ENCODE measurements at regions not wholly inside any gene's neighbourhood (a gene's known extent, or its start where the extent isn't known, plus 50 kb on each side); places are given as distances from the start of the nearest gene placed in this dataset.

GRCh38 chr2:66675591-66675990 lies 240.7 kb downstream of the MEIS1 start:
- DNase-seq (ENCODE audit: low read depth in 1 of 2, low spot score in 1 of 2) = no peak
- in situ Hi-C loops (cut with HindIII; ENCODE audit: low pct_unique_long_range_greater_than_20kb, low sequenced_read_pairs) = no loop called here
- TF ChIP-seq JUND (IDR thresholded peaks at IDR 0.05; ENCODE audit: low read depth) = no peak

- no peak for DNase-seq (ENCODE audit: low read depth in 1 of 2, low spot score in 1 of 2)
- no peak for TF ChIP-seq JUND (IDR thresholded peaks at IDR 0.05; ENCODE audit: low read depth)
- in situ Hi-C loops (cut with HindIII; ENCODE audit: low pct_unique_long_range_greater_than_20kb, low sequenced_read_pairs) = no loop called here
Measured at GRCh38 chr2:66679442-66679841, 244.5 kb downstream of the MEIS1 start.

GRCh38 chr2:66682476-66682875 lies 247.6 kb downstream of the MEIS1 start:
- TF ChIP-seq JUND (IDR thresholded peaks at IDR 0.05; ENCODE audit: low read depth) = no peak
- in situ Hi-C loops (cut with HindIII; ENCODE audit: low pct_unique_long_range_greater_than_20kb, low sequenced_read_pairs) = no loop called here
- no peak for DNase-seq (ENCODE audit: low read depth in 1 of 2, low spot score in 1 of 2)

DNA sequence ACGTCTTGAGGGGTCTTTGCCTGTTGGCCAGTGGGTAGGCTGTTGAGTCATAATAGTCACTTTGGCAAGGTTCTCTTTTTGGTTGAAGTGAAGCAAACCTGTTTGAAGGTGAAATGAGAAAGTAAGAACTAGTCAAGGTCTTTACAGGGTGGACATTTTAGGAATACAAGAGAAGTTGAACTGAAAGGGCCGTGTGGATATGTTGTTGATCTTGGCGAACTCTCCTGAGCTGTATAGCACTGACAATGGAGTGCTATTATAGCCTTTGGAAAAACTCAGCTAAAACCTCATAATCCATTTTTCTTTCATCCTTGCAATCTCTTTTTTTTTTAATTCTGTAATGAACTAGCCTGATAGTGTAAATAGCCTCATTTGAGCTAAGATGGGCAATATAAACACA lies 248.1 kb downstream of the MEIS1 start:
- no peak for DNase-seq (ENCODE audit: low read depth in 1 of 2, low spot score in 1 of 2)
- in situ Hi-C loops (cut with HindIII; ENCODE audit: low pct_unique_long_range_greater_than_20kb, low sequenced_read_pairs) = no loop called here
- TF ChIP-seq JUND (IDR thresholded peaks at IDR 0.05; ENCODE audit: low read depth) = no peak

DNA sequence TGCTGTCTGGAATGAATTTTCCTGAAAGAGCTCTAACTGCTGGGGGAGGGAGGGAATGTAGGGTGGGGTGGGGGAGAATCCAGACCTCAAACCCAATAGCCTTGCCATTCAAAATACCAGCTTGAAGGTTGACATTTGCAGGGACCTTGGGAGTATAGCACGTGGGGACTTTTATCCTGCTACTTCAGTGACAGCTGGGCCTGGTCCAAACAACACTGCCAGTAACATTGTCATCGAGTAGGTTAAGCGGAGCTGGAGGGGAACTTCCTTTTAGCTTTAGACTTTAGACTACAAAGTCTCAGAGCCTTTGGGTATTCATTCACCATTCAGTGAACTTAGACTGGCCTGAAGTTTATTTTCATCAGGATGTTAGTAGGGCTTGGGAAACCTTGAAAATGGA lies 248.7 kb downstream of the MEIS1 start:
- no peak for TF ChIP-seq JUND (IDR thresholded peaks at IDR 0.05; ENCODE audit: low read depth)
- in situ Hi-C loops (cut with HindIII; ENCODE audit: low pct_unique_long_range_greater_than_20kb, low sequenced_read_pairs) = no loop called here
- no peak for DNase-seq (ENCODE audit: low read depth in 1 of 2, low spot score in 1 of 2)

DNA sequence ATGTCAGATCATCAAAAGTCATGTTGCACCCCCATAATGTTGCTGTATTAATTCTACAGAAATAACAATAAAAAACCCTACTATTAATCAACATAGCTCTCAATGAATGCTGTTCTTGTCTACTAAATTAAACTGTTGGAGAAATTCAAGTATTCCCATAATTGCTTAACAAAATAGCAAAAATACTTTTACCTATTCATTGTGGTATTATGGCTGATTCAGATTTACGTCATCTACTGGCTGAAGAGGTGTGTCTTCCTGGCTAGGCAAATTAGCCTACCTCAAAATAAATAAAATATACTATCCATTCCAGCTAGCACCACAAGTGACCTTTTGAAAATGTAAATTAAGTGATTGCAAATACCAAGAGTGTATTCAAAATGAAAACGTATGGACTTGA lies 249.4 kb downstream of the MEIS1 start:
- TF ChIP-seq JUND (IDR thresholded peaks at IDR 0.05; ENCODE audit: low read depth) = no peak
- in situ Hi-C loops (cut with HindIII; ENCODE audit: low pct_unique_long_range_greater_than_20kb, low sequenced_read_pairs) = no loop called here
- no peak for DNase-seq (ENCODE audit: low read depth in 1 of 2, low spot score in 1 of 2)

DNA sequence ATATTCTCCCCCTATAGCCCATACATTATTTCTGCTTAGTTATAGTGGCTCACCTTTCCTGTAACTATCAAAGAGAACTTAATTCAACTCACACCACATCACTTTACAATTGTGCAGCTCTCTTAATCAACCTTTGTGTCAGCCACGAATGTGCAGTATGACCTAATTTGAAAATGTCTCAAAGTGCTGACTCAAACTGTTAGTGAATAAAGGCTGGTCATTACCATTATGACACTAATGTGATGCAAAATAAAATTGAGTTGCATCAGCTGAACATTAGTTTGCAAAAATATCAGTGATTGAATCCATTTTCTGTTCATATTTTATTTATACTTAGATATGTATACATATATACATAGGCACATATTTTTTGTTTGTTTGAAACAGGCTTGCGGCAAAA lies 251.8 kb downstream of the MEIS1 start:
- DNase-seq (ENCODE audit: low read depth in 1 of 2, low spot score in 1 of 2) = no peak
- TF ChIP-seq JUND (IDR thresholded peaks at IDR 0.05; ENCODE audit: low read depth) = no peak
- in situ Hi-C loops (cut with HindIII; ENCODE audit: low pct_unique_long_range_greater_than_20kb, low sequenced_read_pairs) = no loop called here

GRCh38 chr2:66688951-66689350 lies 254.0 kb downstream of the MEIS1 start:
- no peak for DNase-seq (ENCODE audit: low read depth in 1 of 2, low spot score in 1 of 2)
- in situ Hi-C loops (cut with HindIII; ENCODE audit: low pct_unique_long_range_greater_than_20kb, low sequenced_read_pairs) = no loop called here
- TF ChIP-seq JUND (IDR thresholded peaks at IDR 0.05; ENCODE audit: low read depth) = no peak

DNA sequence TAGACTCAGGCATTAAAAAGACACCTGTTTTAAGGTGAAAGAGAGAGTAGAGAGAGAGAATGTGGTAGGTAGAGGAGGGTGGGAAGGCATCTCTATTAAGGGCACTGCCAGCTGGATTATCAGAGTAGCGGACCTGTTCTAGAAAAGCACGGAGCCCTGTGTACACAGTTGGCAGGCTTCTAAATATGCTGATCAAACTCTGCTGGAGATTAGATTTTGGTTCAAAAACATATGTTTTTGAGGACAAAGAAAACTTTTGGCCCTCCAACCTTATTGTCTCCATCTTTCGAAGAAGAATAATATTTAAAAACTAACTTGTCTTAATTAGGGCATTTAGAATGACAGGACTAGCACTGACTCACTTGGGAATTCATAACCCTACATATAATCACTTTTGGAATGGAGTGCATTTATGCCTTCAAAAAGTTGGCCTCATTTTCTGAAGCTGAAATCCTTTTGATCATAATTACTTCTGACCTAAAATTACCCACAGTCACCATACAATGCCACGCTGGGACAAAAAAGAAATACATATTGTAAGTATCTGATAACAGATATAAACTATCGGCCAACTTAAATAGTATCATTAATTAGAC lies 254.6 kb downstream of the MEIS1 start:
- no peak for DNase-seq (ENCODE audit: low read depth in 1 of 2, low spot score in 1 of 2)
- TF ChIP-seq JUND (IDR thresholded peaks at IDR 0.05; ENCODE audit: low read depth) = no peak
- in situ Hi-C loops (cut with HindIII; ENCODE audit: low pct_unique_long_range_greater_than_20kb, low sequenced_read_pairs) = no loop called here

DNA sequence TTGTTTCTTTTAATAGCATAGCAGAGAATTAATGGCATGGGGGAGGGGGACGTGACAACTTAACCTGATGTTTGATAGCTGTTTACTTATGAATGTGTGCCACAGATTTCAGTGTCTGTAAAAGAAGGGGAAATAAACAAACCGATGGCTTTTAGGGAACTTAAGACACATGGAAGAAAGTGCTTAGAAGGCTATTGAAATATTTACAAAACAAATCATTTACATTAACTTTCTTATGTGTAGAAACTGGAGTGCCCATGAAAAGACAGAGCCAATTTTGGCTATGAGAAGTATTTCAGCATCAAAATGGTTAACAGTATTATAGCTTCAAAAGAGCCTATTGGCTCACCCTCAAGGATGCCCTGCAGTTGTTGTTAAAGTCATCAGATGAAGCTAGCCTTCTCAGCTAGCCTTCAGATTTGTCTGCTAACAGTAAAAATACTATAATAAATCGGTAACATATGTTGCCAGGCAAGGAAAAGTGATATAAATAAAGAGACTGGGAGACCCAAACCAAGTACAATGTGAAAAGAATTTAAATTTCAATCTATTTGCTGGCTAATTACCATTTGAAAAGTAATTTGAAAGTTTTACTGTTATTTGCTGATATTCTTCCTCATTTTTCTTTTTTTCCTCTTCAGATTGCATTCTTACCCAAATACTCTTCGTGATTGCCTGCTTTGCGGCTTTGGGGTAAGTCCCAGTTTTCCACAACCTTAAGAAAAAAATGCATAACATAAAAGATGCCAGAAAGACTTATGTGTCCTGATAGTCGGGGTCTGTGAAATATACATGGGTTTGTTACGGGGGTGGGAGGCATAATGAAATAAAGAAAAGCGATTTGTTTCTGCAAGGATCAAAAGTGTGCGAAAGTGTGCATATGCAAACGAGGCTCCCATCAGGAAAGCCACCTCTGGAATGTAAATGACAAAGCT lies 256.4 kb downstream of the MEIS1 start:
- in situ Hi-C loops (cut with HindIII; ENCODE audit: low pct_unique_long_range_greater_than_20kb, low sequenced_read_pairs) = no loop called here
- DNase-seq (ENCODE audit: low read depth in 1 of 2, low spot score in 1 of 2) = no peak
- TF ChIP-seq JUND (IDR thresholded peaks at IDR 0.05; ENCODE audit: low read depth) = no peak

GRCh38 chr2:66692521-66693054 lies 257.7 kb downstream of the MEIS1 start:
- no peak for TF ChIP-seq JUND (IDR thresholded peaks at IDR 0.05; ENCODE audit: low read depth)
- in situ Hi-C loops (cut with HindIII; ENCODE audit: low pct_unique_long_range_greater_than_20kb, low sequenced_read_pairs) = no loop called here
- no peak for DNase-seq (ENCODE audit: low read depth in 1 of 2, low spot score in 1 of 2)

GRCh38 chr2:66693076-66693965 lies 258.4 kb downstream of the MEIS1 start:
- in situ Hi-C loops (cut with HindIII; ENCODE audit: low pct_unique_long_range_greater_than_20kb, low sequenced_read_pairs) = no loop called here

More at GRCh38 chr2:66693076-66693965, 258.4 kb downstream of the MEIS1 start:
- no peak for TF ChIP-seq JUND (IDR thresholded peaks at IDR 0.05; ENCODE audit: low read depth)
- DNase-seq (ENCODE audit: low read depth in 1 of 2, low spot score in 1 of 2) = no peak
